H9 (cell line): ENCODE measurements at regions not wholly inside any gene's neighbourhood (a gene's known extent, or its start where the extent isn't known, plus 50 kb on each side); places are given as distances from the start of the nearest gene placed in this dataset.

Source experiments
- DNase-seq: peaks from one replicate; pipeline ENCODE4 v3.0.0-alpha.2; 2017
- H2AFZ ChIP-seq: one replicate; pipeline ENCODE4 v1.6.1; 2013; ENCODE audit warnings: mild to moderate bottlenecking, low read length, control low read depth, moderate library complexity
- H2AK5ac ChIP-seq: 2 replicates; pipeline ENCODE4 v1.6.1; 2013; ENCODE audit warnings: low read length, control low read depth, mixed read lengths; ENCODE audit not compliant: insufficient read length
- H2BK120ac ChIP-seq: one replicate; pipeline ENCODE4 v1.6.1; 2013; ENCODE audit warnings: low read depth, mild to moderate bottlenecking, low read length, control low read depth, inconsistent platforms; ENCODE audit not compliant: poor library complexity, severe bottlenecking
- H2BK12ac ChIP-seq: 2 replicates; pipeline ENCODE4 v1.6.1; 2013; ENCODE audit warnings: low read length, control low read depth, mixed read lengths, low read depth; ENCODE audit not compliant: insufficient read length
- H2BK15ac ChIP-seq: 2 replicates; pipeline ENCODE4 v1.6.1; 2013; ENCODE audit warnings: low read depth, low read length, control low read depth
- H2BK20ac ChIP-seq: one replicate; pipeline ENCODE4 v1.6.1; 2013; ENCODE audit warnings: low read depth, mild to moderate bottlenecking, low read length, control low read depth, inconsistent platforms; ENCODE audit not compliant: poor library complexity, severe bottlenecking
- H2BK5ac ChIP-seq: 2 replicates; pipeline ENCODE4 v1.6.1; 2013; ENCODE audit warnings: low read length, control low read depth, mixed read lengths; ENCODE audit not compliant: insufficient read length
- H3K14ac ChIP-seq: 2 replicates; pipeline ENCODE4 v1.6.1; 2013; ENCODE audit warnings: low read length, control low read depth; ENCODE audit not compliant: insufficient read depth
- H3K18ac ChIP-seq: 2 replicates; pipeline ENCODE4 v1.6.1; 2013; ENCODE audit warnings: low read depth, mild to moderate bottlenecking, mixed read lengths, low read length, control low read depth; ENCODE audit not compliant: insufficient read length
- H3K23ac ChIP-seq: 2 replicates; pipeline ENCODE4 v1.6.1; 2013; ENCODE audit warnings: low read length, control low read depth, mixed read lengths, low read depth; ENCODE audit not compliant: insufficient read length
- H3K23me2 ChIP-seq: 2 replicates; pipeline ENCODE4 v1.6.1; 2013; ENCODE audit warnings: low read depth, mild to moderate bottlenecking, mixed read lengths, low read length, control low read depth; ENCODE audit not compliant: insufficient read length, poor library complexity, severe bottlenecking
- H3K27ac ChIP-seq: 2 replicates; pipeline ENCODE4 v1.5.1; 2013; ENCODE audit warnings: low read length, control low read depth, mixed read lengths, low read depth; ENCODE audit not compliant: insufficient read length
- H3K27me3 ChIP-seq: 2 replicates; pipeline ENCODE4 v1.6.1; 2013; ENCODE audit warnings: low read length, control low read depth, inconsistent platforms; ENCODE audit not compliant: insufficient read depth
- H3K4ac ChIP-seq: 2 replicates; pipeline ENCODE4 v1.6.1; 2013; ENCODE audit warnings: low read depth, mild to moderate bottlenecking, control low read depth, inconsistent platforms, low read length, moderate library complexity
- H3K4me1 ChIP-seq: 2 replicates; pipeline ENCODE4 v1.6.1; 2013; ENCODE audit warnings: low read length, control low read depth, inconsistent platforms; ENCODE audit not compliant: insufficient read depth
- H3K4me2 ChIP-seq: 2 replicates; pipeline ENCODE4 v1.6.1; 2013; ENCODE audit warnings: low read length, control low read depth, mixed read lengths; ENCODE audit not compliant: insufficient read length, insufficient read depth
- H3K56ac ChIP-seq: 2 replicates; pipeline ENCODE4 v1.6.1; 2013; ENCODE audit warnings: low read depth, mild to moderate bottlenecking, mixed read lengths, low read length, control low read depth; ENCODE audit not compliant: insufficient read length
- H3K79me1 ChIP-seq: 2 replicates; pipeline ENCODE4 v1.6.1; 2013; ENCODE audit warnings: low read depth, mild to moderate bottlenecking, moderate library complexity, low read length, control low read depth, inconsistent platforms; ENCODE audit not compliant: insufficient read depth, poor library complexity, severe bottlenecking
- H3K79me2 ChIP-seq: 2 replicates; pipeline ENCODE4 v1.6.1; 2013; ENCODE audit warnings: low read length, control low read depth, inconsistent platforms; ENCODE audit not compliant: insufficient read depth
- H3K9ac ChIP-seq: 2 replicates; pipeline ENCODE4 v1.6.1; 2013; ENCODE audit warnings: low read length, control low read depth, mixed read lengths; ENCODE audit not compliant: insufficient read length; ENCODE audit errors: extremely low read depth
- H3K9me3 ChIP-seq: one replicate; pipeline ENCODE4 v1.6.1; 2013; ENCODE audit warnings: low read depth, low read length, inconsistent platforms; ENCODE audit not compliant: control insufficient read depth
- H3T11ph ChIP-seq: one replicate; pipeline ENCODE4 v1.6.1; 2013; ENCODE audit warnings: mild to moderate bottlenecking, low read length, control low read depth, inconsistent platforms
- H4K20me1 ChIP-seq: one replicate; pipeline ENCODE4 v1.6.1; 2013; ENCODE audit not compliant: control insufficient read depth, insufficient read length, insufficient read depth
- H4K5ac ChIP-seq: 2 replicates; pipeline ENCODE4 v1.6.1; 2013; ENCODE audit warnings: low read depth, mild to moderate bottlenecking, mixed read lengths, low read length, control low read depth; ENCODE audit not compliant: insufficient read length
- H4K8ac ChIP-seq: replicated peaks from 2 replicates; pipeline ENCODE4 v1.6.1; 2013; ENCODE audit warnings: low read length, control low read depth, mixed read lengths, low read depth; ENCODE audit not compliant: insufficient read length
- H4K91ac ChIP-seq: 2 replicates; pipeline ENCODE4 v1.6.1; 2013; ENCODE audit warnings: low read depth, mild to moderate bottlenecking, moderate library complexity, mixed read lengths, low read length, control low read depth; ENCODE audit not compliant: insufficient read length
- H3K27ac Mint-ChIP-seq, 3 experiments: 2 replicates in 2 of 3; 3 replicates in 1 of 3; pipeline ENCODE4 v1.8.0; 2020 to 2021; ENCODE audit warnings: mixed read lengths in 3 of 3, mild to moderate bottlenecking in 1 of 3, moderate library complexity in 1 of 3
- H3K27me3 Mint-ChIP-seq: 2 replicates; pipeline ENCODE4 v1.8.0; 2021; ENCODE audit warnings: low read depth, mild to moderate bottlenecking, moderate library complexity, mixed read lengths
- H3K36me3 Mint-ChIP-seq, 3 experiments: 2 replicates in 2 of 3; 3 replicates in 1 of 3; pipeline ENCODE4 v1.8.0; 2020 to 2021; ENCODE audit warnings: low read depth in 3 of 3, mixed read lengths in 3 of 3; ENCODE audit not compliant: insufficient read depth in 1 of 3
- H3K4me1 Mint-ChIP-seq, 2 experiments: 2 replicates each; pipeline ENCODE4 v1.8.0; 2020; ENCODE audit warnings: mixed read lengths in 2 of 2
- H3K4me3 Mint-ChIP-seq, 2 experiments: 2 replicates in 1 of 2; 3 replicates in 1 of 2; pipeline ENCODE4 v1.8.0; 2020 to 2021; ENCODE audit warnings: mild to moderate bottlenecking in 2 of 2, mixed read lengths in 2 of 2, moderate library complexity in 1 of 2
- H3K9me3 Mint-ChIP-seq, 2 experiments: 2 replicates in 1 of 2; 3 replicates in 1 of 2; pipeline ENCODE4 v1.8.0; 2020; ENCODE audit warnings: mild to moderate bottlenecking in 2 of 2, mixed read lengths in 2 of 2, moderate library complexity in 1 of 2
- CTCF ChIP-seq: fragments of 200-600 bp; sonication (generic); conservative IDR thresholded peaks from 3 replicates; pipeline ENCODE4 v1.8.0; 2021; ENCODE audit warnings: antibody characterized with exemption, mild to moderate bottlenecking
- WGBS: extraction: QIAGEN DNeasy Blood & Tissue Kit; methylation state at CpG from one replicate; pipeline ENCODE4 v1.1.7; 2013; ENCODE audit warnings: missing lambda C conversion rate, low lambda C conversion rate, mixed read lengths; ENCODE audit not compliant: insufficient read length; ENCODE audit errors: extremely low coverage; 5-methylcytosine and 5-hydroxymethylcytosine counted together

- Histone ChIP-seq H2BK12ac (no peak overlapping the region), H3K4me1 (no peaks in the 10 kb centered on the region), H4K8ac (no peak overlapping the region), H2BK5ac (no peak overlapping the region), H2BK20ac (no peak overlapping the region), H4K20me1 (no peaks in the 10 kb centered on the region), H3K9ac (no peak overlapping the region), H3K23ac (no peak overlapping the region), H2BK15ac (no peak overlapping the region), H3K18ac (no peak overlapping the region), H3K79me2 (no peaks in the 10 kb centered on the region), H4K91ac (no peak overlapping the region), H3K79me1 (no peaks in the 10 kb centered on the region), H3K56ac (no peak overlapping the region), H3T11ph (no peak overlapping the region), H3K4me2 (no peak overlapping the region), H3K9me3 (no peaks in the 10 kb centered on the region), H2AK5ac (no peak overlapping the region), H3K23me2 (no peaks in the 10 kb centered on the region), H4K5ac (no peak overlapping the region), H3K4ac (no peak overlapping the region), H3K27me3 (no peaks in the 10 kb centered on the region), H3K14ac (no peak overlapping the region), H2BK120ac (no peak overlapping the region), H3K27ac (no peak overlapping the region), H2AFZ (no peak overlapping the region)
- no peak for TF ChIP-seq CTCF
- no peaks in the 10 kb centered on the region for H3K4me1 Mint-ChIP-seq
- no peak for DNase-seq
- H3K4me3 Mint-ChIP-seq, result no peak overlapping the region
- H3K9me3 Mint-ChIP-seq, result no peaks in the 10 kb centered on the region
- H3K27ac Mint-ChIP-seq, result no peak overlapping the region
- H3K27me3 Mint-ChIP-seq, result no peaks in the 10 kb centered on the region
- no CpG with 5 or more reads among the region's 3 CpGs for WGBS
- no peaks in the 10 kb centered on the region for H3K36me3 Mint-ChIP-seq
These were observed 254.1 kb upstream of the SYT4 start for GRCh38 chr18:43531438-43531837.
